GM12872 (cell line): ENCODE measurements at regions not wholly inside any gene's neighbourhood (a gene's known extent, or its start where the extent isn't known, plus 50 kb on each side); places are given as distances from the start of the nearest gene placed in this dataset.

ENCODE experiments used
- CTCF ChIP-seq: IDR thresholded peaks from 3 replicates; pipeline ENCODE4 v1.5.1; 2011; ENCODE audit warnings: low read depth, mild to moderate bottlenecking, low read length, moderate library complexity; ENCODE audit not compliant: insufficient read depth

GRCh38 chr6:86712039-86712438 lies 225.3 kb upstream of the HTR1E start:
- TF ChIP-seq CTCF: no peak

GRCh38 chr6:86707545-86708120 lies 229.7 kb upstream of the HTR1E start:
- no peak for TF ChIP-seq CTCF

- TF ChIP-seq CTCF: peak; percentile 42; the same call in 2 of the 3 replicates
Measured at GRCh38 chr6:86706449-86706848, 230.9 kb upstream of the HTR1E start.

GRCh38 chr6:86686496-86686895 lies 250.8 kb upstream of the HTR1E start:
- TF ChIP-seq CTCF: no peak

GRCh38 chr6:86685230-86685797 lies 252.0 kb upstream of the HTR1E start:
- TF ChIP-seq CTCF: no peak

- no peak for TF ChIP-seq CTCF
Measured at GRCh38 chr6:86683132-86683908, 254.0 kb upstream of the HTR1E start.

- TF ChIP-seq CTCF: no peak
Measured at GRCh38 chr6:86682297-86682696, 255.0 kb upstream of the HTR1E start.
